Erythroblast (primary cell): ENCODE measurements at regions not wholly inside any gene's neighbourhood (a gene's known extent, or its start where the extent isn't known, plus 50 kb on each side); places are given as distances from the start of the nearest gene placed in this dataset.

Source experiments
- GATA1 ChIP-seq: IDR thresholded peaks from 2 replicates; pipeline ENCODE4 v1.6.1; 2011; ENCODE audit warnings: low read depth, mild to moderate bottlenecking, control low read depth, low read length, moderate library complexity
- POLR2A ChIP-seq: IDR thresholded peaks from 2 replicates; pipeline ENCODE4 v1.6.1; 2011; ENCODE audit warnings: mild to moderate bottlenecking, low read length

- TF ChIP-seq POLR2A, result no peak
- no peak for TF ChIP-seq GATA1
These were observed 567.7 kb upstream of the TBL1XR1 start for GRCh38 chr3:177764933-177765332.
